Nephron progenitor cell (in vitro differentiated cells): ENCODE measurements at regions not wholly inside any gene's neighbourhood (a gene's known extent, or its start where the extent isn't known, plus 50 kb on each side); places are given as distances from the start of the nearest gene placed in this dataset.
"Not testable (repeated sequence)": the region's sequence is repeated elsewhere in the genome, so short reads cannot be mapped to it uniquely, and the experiment has no call there.

Experiments
- DNase-seq: peaks from one replicate; pipeline ENCODE4 v3.0.0; 2021
- H3K27ac Mint-ChIP-seq: 2 replicates; pipeline ENCODE4 v1.8.0; 2021; ENCODE audit warnings: mild to moderate bottlenecking, moderate library complexity, mixed read lengths
- H3K27me3 Mint-ChIP-seq: 2 replicates; pipeline ENCODE4 v1.8.0; 2021; ENCODE audit warnings: mild to moderate bottlenecking, low read depth, mixed read lengths; ENCODE audit not compliant: poor library complexity
- H3K36me3 Mint-ChIP-seq: 2 replicates; pipeline ENCODE4 v1.8.0; 2021; ENCODE audit warnings: low read depth, mixed read lengths
- H3K4me1 Mint-ChIP-seq: 2 replicates; pipeline ENCODE4 v1.8.0; 2021; ENCODE audit warnings: mixed read lengths
- H3K4me3 Mint-ChIP-seq: 2 replicates; pipeline ENCODE4 v1.8.0; 2021; ENCODE audit warnings: mild to moderate bottlenecking, moderate library complexity, mixed read lengths
- H3K9me3 Mint-ChIP-seq: 2 replicates; pipeline ENCODE4 v1.8.0; 2021; ENCODE audit warnings: mild to moderate bottlenecking, moderate library complexity, mixed read lengths
- TF ChIP-seq, protein P1 (sequence below): fragments of 200-600 bp; sonication (generic); IDR thresholded peaks from 2 replicates; pipeline ENCODE4 v1.5.0; 2021; ENCODE audit warnings: antibody characterized with exemption

DNA sequence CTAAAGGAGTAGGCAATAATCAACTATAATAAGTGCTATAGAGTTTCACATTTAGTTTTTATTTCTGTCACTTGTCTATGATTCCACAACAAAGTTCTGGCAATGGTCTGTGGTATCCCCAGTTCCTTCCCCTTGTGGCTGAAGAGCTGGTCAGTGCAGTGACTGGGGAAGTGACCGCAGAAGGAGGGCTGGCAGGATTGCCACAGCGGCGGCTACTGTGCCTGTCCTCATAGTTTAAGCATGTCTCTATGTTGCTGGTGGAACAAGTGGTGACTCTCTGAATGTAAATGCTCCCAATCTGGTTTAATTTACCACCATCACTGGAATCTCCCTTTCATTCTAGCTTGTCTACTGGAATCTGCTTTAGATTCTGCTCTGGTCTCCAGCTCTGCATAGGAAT is 170.6 kb upstream of the GK2 start:
- Mint-ChIP-seq H3K27ac (no peak overlapping the region), H3K4me1 (no peaks in the 10 kb centered on the region), H3K27me3 (peaks cover 4% of the 10 kb centered on the region), H3K36me3 (no peaks in the 10 kb centered on the region), H3K9me3 (no peaks in the 10 kb centered on the region), H3K4me3 (no peak overlapping the region)
- TF ChIP-seq, protein P1, sequence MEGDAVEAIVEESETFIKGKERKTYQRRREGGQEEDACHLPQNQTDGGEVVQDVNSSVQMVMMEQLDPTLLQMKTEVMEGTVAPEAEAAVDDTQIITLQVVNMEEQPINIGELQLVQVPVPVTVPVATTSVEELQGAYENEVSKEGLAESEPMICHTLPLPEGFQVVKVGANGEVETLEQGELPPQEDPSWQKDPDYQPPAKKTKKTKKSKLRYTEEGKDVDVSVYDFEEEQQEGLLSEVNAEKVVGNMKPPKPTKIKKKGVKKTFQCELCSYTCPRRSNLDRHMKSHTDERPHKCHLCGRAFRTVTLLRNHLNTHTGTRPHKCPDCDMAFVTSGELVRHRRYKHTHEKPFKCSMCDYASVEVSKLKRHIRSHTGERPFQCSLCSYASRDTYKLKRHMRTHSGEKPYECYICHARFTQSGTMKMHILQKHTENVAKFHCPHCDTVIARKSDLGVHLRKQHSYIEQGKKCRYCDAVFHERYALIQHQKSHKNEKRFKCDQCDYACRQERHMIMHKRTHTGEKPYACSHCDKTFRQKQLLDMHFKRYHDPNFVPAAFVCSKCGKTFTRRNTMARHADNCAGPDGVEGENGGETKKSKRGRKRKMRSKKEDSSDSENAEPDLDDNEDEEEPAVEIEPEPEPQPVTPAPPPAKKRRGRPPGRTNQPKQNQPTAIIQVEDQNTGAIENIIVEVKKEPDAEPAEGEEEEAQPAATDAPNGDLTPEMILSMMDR, result no peak
- DNase-seq, result no peak

DNA sequence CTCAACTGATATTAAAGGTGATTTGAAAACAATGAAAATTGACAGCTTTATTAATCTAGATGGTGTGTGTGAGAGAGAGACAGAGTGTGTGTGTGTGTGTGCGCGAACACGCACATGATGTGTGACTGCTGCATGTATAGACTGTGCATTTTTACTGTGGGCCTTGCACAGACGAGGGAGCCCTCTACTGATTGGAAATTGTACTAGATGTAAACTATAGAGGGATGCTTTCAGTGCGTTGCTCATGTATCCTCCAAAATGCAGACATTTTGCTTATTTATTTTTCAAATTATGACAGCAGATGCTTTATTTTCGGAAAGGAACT is 168.4 kb upstream of the GK2 start:
- TF ChIP-seq, protein P1, result peak; percentile 44
- DNase-seq, result peak; percentile 12

DNA sequence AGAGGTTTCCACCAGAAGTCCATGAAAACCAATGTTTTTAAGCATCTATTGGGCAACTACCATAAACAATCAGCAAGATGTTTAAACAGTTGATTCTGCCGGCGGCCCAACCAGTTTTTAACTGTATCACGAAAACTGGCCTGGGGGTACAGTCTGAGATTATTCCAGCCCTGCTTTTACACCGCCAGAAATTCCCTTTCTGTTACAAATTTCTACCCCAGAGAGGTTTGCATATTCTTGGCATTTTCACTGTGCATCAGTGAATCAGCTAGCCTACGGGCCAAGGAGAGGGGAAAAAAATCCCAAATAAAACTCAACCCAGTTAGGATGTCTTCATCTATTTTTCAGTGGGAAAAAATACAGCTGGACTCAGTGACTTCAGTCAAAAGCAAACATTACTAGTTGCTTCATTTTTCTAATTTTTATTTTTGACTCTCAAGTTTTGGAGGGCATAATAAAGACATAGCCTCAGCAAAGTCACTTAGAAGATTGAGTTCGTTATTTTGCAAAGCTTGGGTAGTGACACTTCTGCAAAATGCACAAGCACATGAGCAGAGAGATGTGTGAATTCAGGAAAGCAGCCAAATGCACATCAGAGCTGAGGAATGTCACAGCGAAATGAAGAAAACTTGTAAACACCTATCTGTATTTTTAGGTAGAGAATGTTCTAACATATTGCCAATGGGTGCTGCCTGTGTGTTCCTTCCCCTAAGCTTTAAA is 167.8 kb upstream of the GK2 start:
- H3K4me3 Mint-ChIP-seq, result no peak overlapping the region
- no peaks in the 10 kb centered on the region for H3K4me1 Mint-ChIP-seq
- TF ChIP-seq, protein P1, result no peak
- H3K27me3 Mint-ChIP-seq, result peaks cover 4% of the 10 kb centered on the region
- H3K9me3 Mint-ChIP-seq, result no peaks in the 10 kb centered on the region
- H3K27ac Mint-ChIP-seq, result no peak overlapping the region
- no peaks in the 10 kb centered on the region for H3K36me3 Mint-ChIP-seq
- no peak for DNase-seq

More for the DNA sequence above, 168.4 kb upstream of the GK2 start:
- Mint-ChIP-seq H3K27me3 (peaks cover 4% of the 10 kb centered on the region), H3K9me3 (no peaks in the 10 kb centered on the region), H3K4me3 (no peak overlapping the region), H3K36me3 (no peaks in the 10 kb centered on the region), H3K4me1 (no peaks in the 10 kb centered on the region), H3K27ac (no peak overlapping the region)

DNA sequence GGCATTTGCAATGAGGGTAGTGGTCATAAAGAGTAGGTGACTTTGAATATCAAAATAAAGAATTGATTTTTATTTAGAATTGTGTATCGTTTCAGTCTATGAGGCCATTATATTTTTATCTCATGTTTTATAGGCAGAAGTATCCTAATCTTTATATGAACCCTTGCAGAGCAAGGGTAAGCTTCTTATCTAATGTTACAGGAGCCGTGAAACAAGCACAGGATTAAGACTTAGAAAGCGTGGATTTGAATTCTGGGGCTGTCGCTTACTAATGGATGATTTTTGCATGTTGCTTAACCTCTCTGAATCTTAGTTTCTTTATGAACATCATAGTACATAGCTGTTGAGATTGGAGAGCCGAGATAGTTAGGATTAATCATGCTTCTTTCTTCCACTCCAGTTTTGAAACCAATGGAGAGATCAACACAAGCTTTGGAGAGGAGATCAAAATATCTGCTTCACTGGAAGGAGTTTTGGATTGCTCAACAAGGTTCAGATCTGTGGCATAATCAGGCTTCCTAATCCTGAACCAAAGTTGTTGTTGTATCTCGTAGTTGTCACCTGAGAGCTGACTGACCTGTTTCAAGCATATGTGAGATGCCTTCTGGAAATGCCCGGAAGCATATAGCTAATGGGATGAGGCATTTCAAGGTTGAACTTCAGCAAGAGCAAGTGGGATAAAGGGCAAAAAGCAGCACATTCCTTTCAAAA is 166.9 kb upstream of the GK2 start:
- TF ChIP-seq, protein P1, result no peak
- no peak overlapping the region for H3K4me3 Mint-ChIP-seq
- H3K4me1 Mint-ChIP-seq, result no peaks in the 10 kb centered on the region
- peaks cover 4% of the 10 kb centered on the region for H3K27me3 Mint-ChIP-seq
- no peaks in the 10 kb centered on the region for H3K9me3 Mint-ChIP-seq
- no peaks in the 10 kb centered on the region for H3K36me3 Mint-ChIP-seq
- no peak overlapping the region for H3K27ac Mint-ChIP-seq
- no peak for DNase-seq

DNA sequence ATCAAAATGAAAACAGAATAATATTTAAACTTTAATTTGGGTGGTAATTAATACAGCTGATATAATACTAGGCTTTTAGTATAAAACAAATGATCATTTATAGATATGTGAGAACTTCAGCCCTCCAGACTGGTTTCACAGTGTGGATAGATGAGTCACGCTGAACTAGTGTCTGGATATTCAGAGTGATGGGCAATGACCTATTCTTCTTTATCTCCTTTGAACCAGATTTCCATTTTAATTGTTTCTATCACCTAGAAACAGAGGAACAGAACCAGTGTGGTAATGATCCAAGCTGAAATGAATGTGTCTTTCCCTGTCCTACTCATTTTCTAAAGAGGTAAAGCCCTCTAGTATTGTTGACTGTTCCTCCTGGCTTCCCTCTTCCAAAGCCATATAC is 155.2 kb upstream of the GK2 start:
- H3K4me1 Mint-ChIP-seq, result no peaks in the 10 kb centered on the region
- H3K27ac Mint-ChIP-seq, result no peak overlapping the region
- no peak for DNase-seq
- H3K36me3 Mint-ChIP-seq, result no peaks in the 10 kb centered on the region
- peaks cover 4% of the 10 kb centered on the region for H3K27me3 Mint-ChIP-seq
- TF ChIP-seq, protein P1, result no peak
- H3K9me3 Mint-ChIP-seq, result no peaks in the 10 kb centered on the region
- no peak overlapping the region for H3K4me3 Mint-ChIP-seq

DNA sequence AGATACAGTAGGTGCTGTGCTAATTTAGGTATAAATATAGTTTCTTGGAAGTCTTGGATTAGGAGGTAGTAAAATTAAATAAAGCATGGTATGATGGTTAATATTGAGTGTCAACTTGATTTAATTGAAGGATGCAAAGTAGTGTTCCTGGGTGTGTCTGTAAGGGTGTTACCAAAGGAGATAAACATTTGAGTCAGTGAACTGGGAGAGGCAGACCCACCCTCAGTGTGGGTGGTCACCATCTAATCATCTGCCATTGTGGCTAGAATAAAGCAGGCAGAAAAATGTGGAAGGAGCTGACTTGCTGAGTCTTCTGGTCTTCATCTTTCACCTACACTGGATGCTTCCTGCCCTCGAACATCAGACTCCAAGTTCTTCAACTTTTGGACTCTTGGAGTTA is 153.7 kb upstream of the GK2 start:
- H3K27ac Mint-ChIP-seq, result no peak overlapping the region
- H3K4me1 Mint-ChIP-seq, result no peaks in the 10 kb centered on the region
- H3K36me3 Mint-ChIP-seq, result no peaks in the 10 kb centered on the region
- TF ChIP-seq, protein P1, result no peak
- peaks cover 4% of the 10 kb centered on the region for H3K27me3 Mint-ChIP-seq
- DNase-seq, result no peak
- no peaks in the 10 kb centered on the region for H3K9me3 Mint-ChIP-seq
- no peak overlapping the region for H3K4me3 Mint-ChIP-seq

DNA sequence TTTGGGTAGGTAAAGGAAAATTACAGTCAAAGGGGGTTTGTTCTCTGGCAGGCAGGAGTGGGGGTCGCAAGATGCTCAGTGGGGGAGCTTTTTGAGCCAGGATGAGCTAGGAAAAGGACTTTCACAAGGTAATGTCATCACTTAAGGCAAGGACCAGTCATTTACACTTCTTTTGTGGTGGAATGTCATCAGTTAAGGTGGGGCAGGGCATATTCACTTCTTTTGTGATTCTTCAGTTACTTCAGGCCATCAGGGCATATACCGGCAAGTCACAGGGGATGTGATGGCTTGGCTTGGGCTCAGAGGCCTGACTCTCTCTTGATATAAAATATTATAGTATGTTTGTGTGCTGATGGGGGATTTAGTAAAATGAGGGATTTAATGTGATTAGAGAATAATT is 151.4 kb upstream of the GK2 start:
- not testable (repeated sequence) for H3K36me3 Mint-ChIP-seq, H3K27me3 Mint-ChIP-seq, H3K4me3 Mint-ChIP-seq, DNase-seq, H3K27ac Mint-ChIP-seq, H3K9me3 Mint-ChIP-seq, H3K4me1 Mint-ChIP-seq
